ENCODE measurements at regions not wholly inside any gene's neighbourhood (a gene's known extent, or its start where the extent isn't known, plus 50 kb on each side); places are given as distances from the start of the nearest gene placed in this dataset.

GRCh38 chr11:109730669-109731068 is 308.7 kb downstream of the C11orf87 start:
- no peak for ATAC-seq
- no peak for TF ChIP-seq SREBF1 (IDR thresholded peaks at IDR 0.05; ENCODE audit: low read length)
- TF ChIP-seq CREB1 (IDR thresholded peaks at IDR 0.05; ENCODE audit: low read depth), result no peak
- TF ChIP-seq MAX (IDR thresholded peaks at IDR 0.05; ENCODE audit: low read depth, low read length), result no peak
- TF ChIP-seq SP1 (IDR thresholded peaks at IDR 0.05; ENCODE audit: low read depth, low read length), result no peak
- no peak for TF ChIP-seq MXI1 (IDR thresholded peaks at IDR 0.05; ENCODE audit: low read depth, low read length)
- no peak for TF ChIP-seq STAT3 (IDR thresholded peaks at IDR 0.05; ENCODE audit: low read depth, low read length)
- no peak for TF ChIP-seq ZZZ3 (IDR thresholded peaks at IDR 0.05; ENCODE audit: control insufficient read depth, insufficient read length, low read depth)
- TF ChIP-seq TBL1XR1 (IDR thresholded peaks at IDR 0.05; ENCODE audit: low read depth, low read length), result no peak
- TF ChIP-seq CHD1 (IDR thresholded peaks at IDR 0.05; ENCODE audit: low read depth, low read length), result no peak
- TF ChIP-seq IRF3 (IDR thresholded peaks at IDR 0.05), result no peak
- TF ChIP-seq IKZF2 (IDR thresholded peaks at IDR 0.05), result no peak
- no peak for TF ChIP-seq EED (IDR thresholded peaks at IDR 0.05; ENCODE audit: low read depth)
- TF ChIP-seq IRF5 (IDR thresholded peaks at IDR 0.05; ENCODE audit: borderline replicate concordance), result no peak
- Histone ChIP-seq H3K9me3 (replicated peaks; ENCODE audit: control insufficient read depth, insufficient read depth, low read length) (no peaks in the 10 kb centered on the region), H2AFZ (ENCODE audit: control insufficient read depth, low read depth, low read length) (no peak overlapping the region), H3K4me3 (no peak overlapping the region), H3K79me2 (ENCODE audit: control insufficient read depth, insufficient read depth, low read length) (no peaks in the 10 kb centered on the region), H3K4me2 (ENCODE audit: control insufficient read depth, insufficient read depth) (no peak overlapping the region), H3K9ac (ENCODE audit: control insufficient read depth, insufficient read depth, low read length) (no peak overlapping the region), H3K27me3 (replicated peaks in 1 of 2; ENCODE audit: control insufficient read depth in 2 of 2, insufficient read depth in 2 of 2, low read length in 1 of 2) (no peaks in the 10 kb centered on the region; a peak in 2 of 4 replicates), H4K20me1 (ENCODE audit: control insufficient read depth, insufficient read depth) (no peaks in the 10 kb centered on the region), H3K4me1 (ENCODE audit: control insufficient read depth, insufficient read depth, low read length) (no peaks in the 10 kb centered on the region), H3K36me3 (ENCODE audit: control insufficient read depth in 2 of 2, insufficient read depth in 2 of 2, low read length in 1 of 2) (no peaks in the 10 kb centered on the region), H3K27ac (ENCODE audit: control insufficient read depth, insufficient read depth) (no peak overlapping the region)
- in situ Hi-C loops (cut with MboI), result no loop called here
- 0% methylated on average over 2 of the region's 2 CpGs for WGBS (ENCODE audit: insufficient coverage, insufficient replicate concordance, low lambda C conversion rate, missing lambda C conversion rate)
- ChIA-PET CTCF (no interaction called here), RAD21 (ENCODE audit: unreplicated experiment) (no interaction called here), POLR2A (no interaction called here), SMC1A (ENCODE audit: uncharacterized antibody, unreplicated experiment) (no interaction called here)
- intact Hi-C loops (cut with micrococcal nuclease; ENCODE audit: unreplicated experiment), result no loop called here
- no TSS peak for BruUV-seq (replicated peaks)
- DNase-seq (ENCODE audit: low read depth, low spot score), result no peak
- FAIRE-seq, result no peak
